HEK293 (cell line): ENCODE measurements at regions not wholly inside any gene's neighbourhood (a gene's known extent, or its start where the extent isn't known, plus 50 kb on each side); places are given as distances from the start of the nearest gene placed in this dataset.

Experiments used
- CTCF ChIA-PET: fragments of 350-600 bp; formaldehyde crosslinking; extraction: SDS; loops from one replicate; lab custom pipeline; 2021; ENCODE audit warnings: antibody characterized with exemption; lab: Yijun Ruan, JAX
- POLR2A ChIA-PET: fragments of 300-600 bp; formaldehyde crosslinking; extraction: SDS; loops from one replicate; lab custom pipeline; 2020; ENCODE audit warnings: antibody characterized with exemption, inconsistent platforms; lab: Yijun Ruan, JAX
- H3K27ac ChIP-seq: fragments of 200-500 bp; sonication (Bioruptor generic); 2 replicates; pipeline ENCODE4 v1.5.1; 2014; ENCODE audit warnings: low read depth, low read length, control low read depth, inconsistent platforms; ENCODE audit errors: extremely low read depth
- H3K36me3 ChIP-seq, 2 experiments: fragments of 200-500 bp in 1 of 2; sonication (Bioruptor generic) in 1 of 2; 1 replicate in 1 of 2; 2 replicates in 1 of 2; pipeline ENCODE4 v1.5.1; 2014 to 2017; ENCODE audit warnings: inconsistent platforms in 2 of 2, low read length in 2 of 2; ENCODE audit not compliant: control insufficient read depth in 2 of 2, insufficient read depth in 1 of 2
- H3K4me1 ChIP-seq: fragments of 200-500 bp; sonication (Bioruptor generic); 2 replicates; pipeline ENCODE4 v1.5.1; 2014; ENCODE audit warnings: mild to moderate bottlenecking, low read length, inconsistent platforms; ENCODE audit not compliant: control insufficient read depth, insufficient read depth
- H3K4me3 ChIP-seq: 2 replicates; pipeline ENCODE4 v1.5.1; 2011; ENCODE audit warnings: low read depth, mild to moderate bottlenecking, control low read depth, low read length, moderate library complexity
- H3K9me3 ChIP-seq: fragments of 200-500 bp; sonication (Bioruptor generic); 2 replicates; pipeline ENCODE4 v1.5.1; 2014; ENCODE audit warnings: low read depth, low read length, inconsistent platforms; ENCODE audit not compliant: control insufficient read depth, insufficient read depth
- GLI4 ChIP-seq: fragments of 450-650 bp; formaldehyde crosslinking; IDR thresholded peaks from 2 replicates; pipeline ENCODE4 v1.5.1; 2016; ENCODE audit warnings: missing biosample characterization, missing genetic modification characterization
- HOXC10 ChIP-seq: sonication (generic); formaldehyde crosslinking; IDR thresholded peaks from 2 replicates; pipeline ENCODE4 v1.8.1; 2023; ENCODE audit warnings: mild to moderate bottlenecking, missing genetic modification reagents
- KLF9 ChIP-seq: fragments of 450-650 bp; formaldehyde crosslinking; IDR thresholded peaks from 2 replicates; pipeline ENCODE4 v1.5.1; 2016; ENCODE audit warnings: missing biosample characterization, missing genetic modification characterization, low read depth
- ZBTB21 ChIP-seq: fragments of 450-650 bp; formaldehyde crosslinking; IDR thresholded peaks from 2 replicates; pipeline ENCODE4 v1.5.1; 2017; ENCODE audit warnings: missing biosample characterization, missing genetic modification characterization
- ZEB2 ChIP-seq: fragments of 450-650 bp; formaldehyde crosslinking; IDR thresholded peaks from 2 replicates; pipeline ENCODE4 v1.5.1; 2016; ENCODE audit warnings: missing biosample characterization, missing genetic modification characterization
- ZFP41 ChIP-seq: fragments of 450-650 bp; formaldehyde crosslinking; IDR thresholded peaks from 2 replicates; pipeline ENCODE4 v1.5.1; 2016; ENCODE audit warnings: missing biosample characterization, missing genetic modification characterization, borderline replicate concordance
- ZNF132 ChIP-seq: fragments of 450-650 bp; formaldehyde crosslinking; IDR thresholded peaks from 2 replicates; pipeline ENCODE4 v1.5.1; 2017; ENCODE audit warnings: missing biosample characterization, missing genetic modification characterization, borderline replicate concordance
- ZNF23 ChIP-seq: fragments of 450-650 bp; formaldehyde crosslinking; IDR thresholded peaks from 2 replicates; pipeline ENCODE4 v1.5.1; 2016; ENCODE audit warnings: missing biosample characterization, missing genetic modification characterization, borderline replicate concordance
- ZNF239 ChIP-seq: fragments of 450-650 bp; formaldehyde crosslinking; IDR thresholded peaks from 2 replicates; pipeline ENCODE4 v1.5.1; 2016; ENCODE audit warnings: missing biosample characterization, missing genetic modification characterization
- ZNF433 ChIP-seq: fragments of 450-650 bp; formaldehyde crosslinking; IDR thresholded peaks from 2 replicates; pipeline ENCODE4 v1.5.1; 2016; ENCODE audit warnings: missing biosample characterization, missing genetic modification characterization, low read depth
- ZNF529 ChIP-seq: fragments of 450-650 bp; formaldehyde crosslinking; IDR thresholded peaks from 2 replicates; pipeline ENCODE4 v1.5.1; 2017; ENCODE audit warnings: missing genetic modification characterization, missing biosample characterization; ENCODE audit not compliant: insufficient replicate concordance
- ZNF549 ChIP-seq: fragments of 450-650 bp; IDR thresholded peaks from 2 replicates; pipeline ENCODE4 v1.5.1; 2018; ENCODE audit warnings: missing biosample characterization, missing genetic modification characterization, mild to moderate bottlenecking, inconsistent platforms, moderate library complexity
- ZNF837 ChIP-seq: fragments of 450-650 bp; formaldehyde crosslinking; IDR thresholded peaks from 2 replicates; pipeline ENCODE4 v1.5.1; 2016; ENCODE audit warnings: missing biosample characterization, missing genetic modification characterization
- TF ChIP-seq, protein P1 (sequence below): fragments of 450-650 bp; IDR thresholded peaks from 2 replicates; pipeline ENCODE4 v1.5.1; 2018; ENCODE audit warnings: missing biosample characterization, missing genetic modification characterization
- TF ChIP-seq, protein P2 (sequence below): fragments of 450-650 bp; formaldehyde crosslinking; IDR thresholded peaks from 2 replicates; pipeline ENCODE4 v1.5.1; 2016; ENCODE audit warnings: missing biosample characterization, missing genetic modification characterization
- TF ChIP-seq, protein P3 (sequence below): fragments of 450-650 bp; formaldehyde crosslinking; IDR thresholded peaks from 2 replicates; pipeline ENCODE4 v1.5.1; 2016; ENCODE audit warnings: missing biosample characterization, missing genetic modification characterization
- TF ChIP-seq, protein P4 (sequence below): fragments of 450-650 bp; formaldehyde crosslinking; IDR thresholded peaks from 2 replicates; pipeline ENCODE4; 2016; ENCODE audit warnings: missing biosample characterization, missing genetic modification characterization
- TF ChIP-seq, protein P5 (sequence below): fragments of 450-650 bp; formaldehyde crosslinking; optimal IDR thresholded peaks from 2 replicates; pipeline ENCODE3; 2016; ENCODE audit warnings: missing biosample characterization, mild to moderate bottlenecking, missing genetic modification characterization
- TF ChIP-seq, protein P6 (sequence below): fragments of 450-650 bp; formaldehyde crosslinking; IDR thresholded peaks from 2 replicates; pipeline ENCODE4 v1.5.1; 2016; ENCODE audit warnings: missing biosample characterization, missing genetic modification characterization, borderline replicate concordance

DNA sequence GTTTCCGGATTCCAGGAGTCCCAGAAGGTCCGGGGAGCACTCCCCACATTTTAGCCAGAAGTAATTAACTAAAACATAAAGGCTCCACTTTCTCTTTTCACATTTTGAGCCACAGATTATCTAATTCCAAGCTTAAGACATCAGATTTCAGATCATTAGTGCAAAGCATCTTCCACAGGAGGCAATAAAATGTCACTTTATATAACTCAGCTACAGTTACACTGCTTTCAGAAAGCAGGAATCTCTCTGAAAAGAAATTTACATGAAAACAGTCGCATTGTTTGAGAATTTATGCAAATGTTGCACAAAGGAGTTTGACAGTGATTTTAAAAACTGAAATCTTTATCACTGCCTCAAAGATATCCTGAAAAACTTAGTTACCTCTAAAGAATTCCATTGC lies 99.7 kb downstream of the LMO4 start (continued):
- TF ChIP-seq, protein P1, sequence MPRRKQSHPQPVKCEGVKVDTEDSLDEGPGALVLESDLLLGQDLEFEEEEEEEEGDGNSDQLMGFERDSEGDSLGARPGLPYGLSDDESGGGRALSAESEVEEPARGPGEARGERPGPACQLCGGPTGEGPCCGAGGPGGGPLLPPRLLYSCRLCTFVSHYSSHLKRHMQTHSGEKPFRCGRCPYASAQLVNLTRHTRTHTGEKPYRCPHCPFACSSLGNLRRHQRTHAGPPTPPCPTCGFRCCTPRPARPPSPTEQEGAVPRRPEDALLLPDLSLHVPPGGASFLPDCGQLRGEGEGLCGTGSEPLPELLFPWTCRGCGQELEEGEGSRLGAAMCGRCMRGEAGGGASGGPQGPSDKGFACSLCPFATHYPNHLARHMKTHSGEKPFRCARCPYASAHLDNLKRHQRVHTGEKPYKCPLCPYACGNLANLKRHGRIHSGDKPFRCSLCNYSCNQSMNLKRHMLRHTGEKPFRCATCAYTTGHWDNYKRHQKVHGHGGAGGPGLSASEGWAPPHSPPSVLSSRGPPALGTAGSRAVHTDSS (tag by site-specific recombination), result no peak
- TF ChIP-seq ZEB2 (tag by site-specific recombination) (no peak), ZNF529 (tag by site-specific recombination) (no peak), ZBTB21 (tag by site-specific recombination) (no peak), ZNF433 (tag by site-specific recombination) (no peak)
- TF ChIP-seq, protein P2, sequence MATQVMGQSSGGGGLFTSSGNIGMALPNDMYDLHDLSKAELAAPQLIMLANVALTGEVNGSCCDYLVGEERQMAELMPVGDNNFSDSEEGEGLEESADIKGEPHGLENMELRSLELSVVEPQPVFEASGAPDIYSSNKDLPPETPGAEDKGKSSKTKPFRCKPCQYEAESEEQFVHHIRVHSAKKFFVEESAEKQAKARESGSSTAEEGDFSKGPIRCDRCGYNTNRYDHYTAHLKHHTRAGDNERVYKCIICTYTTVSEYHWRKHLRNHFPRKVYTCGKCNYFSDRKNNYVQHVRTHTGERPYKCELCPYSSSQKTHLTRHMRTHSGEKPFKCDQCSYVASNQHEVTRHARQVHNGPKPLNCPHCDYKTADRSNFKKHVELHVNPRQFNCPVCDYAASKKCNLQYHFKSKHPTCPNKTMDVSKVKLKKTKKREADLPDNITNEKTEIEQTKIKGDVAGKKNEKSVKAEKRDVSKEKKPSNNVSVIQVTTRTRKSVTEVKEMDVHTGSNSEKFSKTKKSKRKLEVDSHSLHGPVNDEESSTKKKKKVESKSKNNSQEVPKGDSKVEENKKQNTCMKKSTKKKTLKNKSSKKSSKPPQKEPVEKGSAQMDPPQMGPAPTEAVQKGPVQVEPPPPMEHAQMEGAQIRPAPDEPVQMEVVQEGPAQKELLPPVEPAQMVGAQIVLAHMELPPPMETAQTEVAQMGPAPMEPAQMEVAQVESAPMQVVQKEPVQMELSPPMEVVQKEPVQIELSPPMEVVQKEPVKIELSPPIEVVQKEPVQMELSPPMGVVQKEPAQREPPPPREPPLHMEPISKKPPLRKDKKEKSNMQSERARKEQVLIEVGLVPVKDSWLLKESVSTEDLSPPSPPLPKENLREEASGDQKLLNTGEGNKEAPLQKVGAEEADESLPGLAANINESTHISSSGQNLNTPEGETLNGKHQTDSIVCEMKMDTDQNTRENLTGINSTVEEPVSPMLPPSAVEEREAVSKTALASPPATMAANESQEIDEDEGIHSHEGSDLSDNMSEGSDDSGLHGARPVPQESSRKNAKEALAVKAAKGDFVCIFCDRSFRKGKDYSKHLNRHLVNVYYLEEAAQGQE (tag by site-specific recombination), result no peak
- TF ChIP-seq, protein P3, sequence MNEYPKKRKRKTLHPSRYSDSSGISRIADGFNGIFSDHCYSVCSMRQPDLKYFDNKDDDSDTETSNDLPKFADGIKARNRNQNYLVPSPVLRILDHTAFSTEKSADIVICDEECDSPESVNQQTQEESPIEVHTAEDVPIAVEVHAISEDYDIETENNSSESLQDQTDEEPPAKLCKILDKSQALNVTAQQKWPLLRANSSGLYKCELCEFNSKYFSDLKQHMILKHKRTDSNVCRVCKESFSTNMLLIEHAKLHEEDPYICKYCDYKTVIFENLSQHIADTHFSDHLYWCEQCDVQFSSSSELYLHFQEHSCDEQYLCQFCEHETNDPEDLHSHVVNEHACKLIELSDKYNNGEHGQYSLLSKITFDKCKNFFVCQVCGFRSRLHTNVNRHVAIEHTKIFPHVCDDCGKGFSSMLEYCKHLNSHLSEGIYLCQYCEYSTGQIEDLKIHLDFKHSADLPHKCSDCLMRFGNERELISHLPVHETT, result no peak

DNA sequence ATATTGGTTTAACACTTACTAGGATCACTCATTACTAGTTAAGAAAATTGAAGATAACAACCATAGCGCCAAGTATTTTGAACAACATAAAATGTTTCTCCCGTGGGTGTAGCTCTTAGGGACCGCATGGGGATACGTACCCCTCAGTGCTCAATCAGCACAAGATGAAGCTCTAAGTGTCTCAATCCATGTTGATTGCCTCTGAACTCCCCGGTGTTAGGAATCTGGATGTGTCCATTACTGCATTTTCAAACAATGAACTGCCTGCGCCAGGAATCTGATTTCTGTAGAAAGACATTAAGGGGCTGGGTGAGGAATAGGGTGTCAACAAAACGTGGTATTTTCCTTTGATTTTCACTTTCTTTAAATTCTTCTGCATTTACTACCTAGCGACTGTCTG lies 100.2 kb downstream of the LMO4 start:
- Histone ChIP-seq H3K9me3 (no peaks in the 10 kb centered on the region), H3K4me3 (no peak overlapping the region), H3K27ac (no peak overlapping the region), H3K4me1 (no peaks in the 10 kb centered on the region), H3K36me3 (no peaks in the 10 kb centered on the region)
- POLR2A ChIA-PET, result no interaction called here
- CTCF ChIA-PET, result interaction anchor here (0.7 kb wide), 1 partner anchor 59 kb away, joined by 3 read pairs; no protein-coding TSS in a partner anchor
- TF ChIP-seq, protein P4, sequence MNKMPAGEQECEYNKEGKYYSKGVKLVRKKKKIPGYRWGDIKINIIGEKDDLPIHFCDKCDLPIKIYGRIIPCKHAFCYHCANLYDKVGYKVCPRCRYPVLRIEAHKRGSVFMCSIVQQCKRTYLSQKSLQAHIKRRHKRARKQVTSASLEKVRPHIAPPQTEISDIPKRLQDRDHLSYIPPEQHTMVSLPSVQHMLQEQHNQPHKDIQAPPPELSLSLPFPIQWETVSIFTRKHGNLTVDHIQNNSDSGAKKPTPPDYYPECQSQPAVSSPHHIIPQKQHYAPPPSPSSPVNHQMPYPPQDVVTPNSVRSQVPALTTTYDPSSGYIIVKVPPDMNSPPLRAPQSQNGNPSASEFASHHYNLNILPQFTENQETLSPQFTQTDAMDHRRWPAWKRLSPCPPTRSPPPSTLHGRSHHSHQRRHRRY (tag by site-specific recombination), result no peak
- TF ChIP-seq ZNF23 (tag by site-specific recombination), result no peak
- no peak for TF ChIP-seq GLI4
- TF ChIP-seq ZFP41 (tag by site-specific recombination), result no peak
- no peak for TF ChIP-seq KLF9
- no peak for TF ChIP-seq ZNF239
- TF ChIP-seq, protein P5, sequence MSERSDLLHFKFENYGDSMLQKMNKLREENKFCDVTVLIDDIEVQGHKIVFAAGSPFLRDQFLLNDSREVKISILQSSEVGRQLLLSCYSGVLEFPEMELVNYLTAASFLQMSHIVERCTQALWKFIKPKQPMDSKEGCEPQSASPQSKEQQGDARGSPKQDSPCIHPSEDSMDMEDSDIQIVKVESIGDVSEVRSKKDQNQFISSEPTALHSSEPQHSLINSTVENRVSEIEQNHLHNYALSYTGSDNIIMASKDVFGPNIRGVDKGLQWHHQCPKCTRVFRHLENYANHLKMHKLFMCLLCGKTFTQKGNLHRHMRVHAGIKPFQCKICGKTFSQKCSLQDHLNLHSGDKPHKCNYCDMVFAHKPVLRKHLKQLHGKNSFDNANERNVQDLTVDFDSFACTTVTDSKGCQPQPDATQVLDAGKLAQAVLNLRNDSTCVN (tag by site-specific recombination), result no peak
- TF ChIP-seq ZNF549, result no peak
- TF ChIP-seq, protein P2 (tag by site-specific recombination), result no peak
- TF ChIP-seq HOXC10 (CRISPR knock-in tag), result no peak
- TF ChIP-seq ZNF837 (tag by site-specific recombination), result no peak
- TF ChIP-seq, protein P6, sequence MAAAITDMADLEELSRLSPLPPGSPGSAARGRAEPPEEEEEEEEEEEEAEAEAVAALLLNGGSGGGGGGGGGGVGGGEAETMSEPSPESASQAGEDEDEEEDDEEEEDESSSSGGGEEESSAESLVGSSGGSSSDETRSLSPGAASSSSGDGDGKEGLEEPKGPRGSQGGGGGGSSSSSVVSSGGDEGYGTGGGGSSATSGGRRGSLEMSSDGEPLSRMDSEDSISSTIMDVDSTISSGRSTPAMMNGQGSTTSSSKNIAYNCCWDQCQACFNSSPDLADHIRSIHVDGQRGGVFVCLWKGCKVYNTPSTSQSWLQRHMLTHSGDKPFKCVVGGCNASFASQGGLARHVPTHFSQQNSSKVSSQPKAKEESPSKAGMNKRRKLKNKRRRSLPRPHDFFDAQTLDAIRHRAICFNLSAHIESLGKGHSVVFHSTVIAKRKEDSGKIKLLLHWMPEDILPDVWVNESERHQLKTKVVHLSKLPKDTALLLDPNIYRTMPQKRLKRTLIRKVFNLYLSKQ (tag by site-specific recombination), result no peak
- TF ChIP-seq ZNF132 (tag by site-specific recombination), result no peak
